ENCODE measurements at regions not wholly inside any gene's neighbourhood (a gene's known extent, or its start where the extent isn't known, plus 50 kb on each side); places are given as distances from the start of the nearest gene placed in this dataset.

DNA sequence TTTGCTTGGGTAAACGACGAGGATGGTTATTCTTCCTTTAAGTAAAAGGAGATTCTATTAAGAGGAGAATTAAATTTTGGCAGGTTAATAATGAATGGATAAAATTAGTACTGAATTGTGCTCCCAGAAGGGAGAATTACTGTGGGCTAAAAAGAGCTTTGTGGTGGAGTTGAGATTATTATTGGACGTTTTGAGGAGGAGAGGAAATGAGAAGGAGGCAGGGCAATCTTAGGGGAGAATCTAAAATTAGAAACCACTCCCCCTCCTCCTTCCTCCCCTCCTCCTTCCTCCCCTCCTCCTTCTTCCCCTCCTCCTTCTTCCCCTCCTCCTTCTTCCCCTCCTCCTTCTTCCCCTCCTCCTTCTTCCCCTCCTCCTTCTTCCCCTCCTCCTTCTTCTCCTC, 331.8 kb downstream of the PRL start:
- peak; percentile 5 for DNase-seq (ENCODE audit: low read depth)

DNA sequence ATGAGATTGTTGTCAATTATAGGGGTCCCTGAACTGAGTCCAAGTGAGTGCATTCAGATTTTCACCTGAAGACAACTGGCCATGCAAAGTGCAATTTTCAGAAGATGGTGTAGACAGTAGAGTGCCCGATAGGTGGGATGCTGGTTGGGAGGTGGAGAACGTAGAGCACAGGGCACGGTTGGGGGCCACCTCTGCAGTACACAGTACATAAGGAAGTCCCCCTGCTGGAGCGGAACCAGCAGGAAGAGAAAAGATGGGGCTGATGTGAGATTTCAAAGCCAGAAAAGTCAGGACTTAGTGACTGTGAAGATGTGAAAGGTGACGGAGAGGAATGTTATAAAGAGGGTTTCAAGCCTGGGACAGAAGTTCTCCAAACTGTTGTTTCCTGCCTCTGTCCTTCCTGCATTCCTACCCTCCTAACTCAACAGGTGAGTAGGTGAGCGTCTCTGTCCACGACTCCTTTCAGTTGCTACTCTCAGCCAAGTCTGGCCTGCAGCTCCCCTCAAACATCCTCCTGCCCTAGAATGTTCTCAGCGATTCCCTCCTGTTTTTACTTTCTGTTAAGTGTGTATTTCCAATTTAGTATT, 330.8 kb downstream of the PRL start:
- DNase-seq (ENCODE audit: low read depth), result no peak

GRCh38 chr6:21967056-21967974, 329.5 kb downstream of the PRL start:
- no peak for DNase-seq (ENCODE audit: low read depth)

DNA sequence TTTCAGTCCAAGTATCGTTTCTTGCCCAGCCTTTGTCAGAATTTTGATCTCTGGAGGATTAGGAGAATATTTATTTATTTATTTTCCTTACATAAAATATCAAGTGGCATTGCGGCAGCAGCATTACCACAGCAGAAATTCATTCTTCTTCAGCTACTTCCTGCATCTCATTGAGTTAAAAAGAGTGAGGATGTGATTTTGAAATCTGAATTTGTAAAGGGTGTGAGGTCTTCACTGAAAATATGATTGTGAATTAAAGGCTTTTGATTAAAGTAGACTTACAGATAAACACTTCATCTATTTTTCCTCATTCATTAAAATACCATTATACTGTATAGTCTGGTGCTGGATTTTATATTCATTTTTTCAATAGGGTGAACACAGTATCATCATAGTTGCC, 328.4 kb downstream of the PRL start:
- DNase-seq (ENCODE audit: low read depth), result no peak

- DNase-seq (ENCODE audit: low read depth), result no peak
Measured at GRCh38 chr6:21969192-21969591, 327.6 kb downstream of the PRL start.

GRCh38 chr6:21970569-21971300, 326.1 kb downstream of the PRL start:
- no peak for DNase-seq (ENCODE audit: low read depth)

DNA sequence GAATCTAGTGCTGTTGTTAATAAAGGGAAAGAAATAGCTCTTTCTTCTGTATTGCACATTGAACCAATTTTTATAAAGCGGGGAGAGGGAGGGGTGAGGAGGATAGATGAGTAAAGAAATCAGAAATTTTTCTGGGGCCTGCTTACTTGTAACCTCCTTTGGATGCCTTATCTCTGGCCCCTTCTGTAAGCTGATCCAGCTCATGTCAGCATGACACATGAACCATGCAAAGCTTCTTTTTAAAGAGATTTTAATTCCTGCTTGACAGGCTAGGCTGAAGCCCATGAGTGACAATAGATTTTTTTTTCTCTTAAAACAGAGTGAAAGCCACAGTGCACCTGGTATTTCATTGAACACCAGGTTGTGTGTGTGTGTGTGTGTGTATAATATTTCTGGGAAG, 325.3 kb downstream of the PRL start:
- peak; percentile 8 for DNase-seq (ENCODE audit: low read depth)

- no peak for DNase-seq (ENCODE audit: low read depth)
Measured at GRCh38 chr6:21972516-21972915, 324.3 kb downstream of the PRL start.

- DNase-seq (ENCODE audit: low read depth), result no peak
Measured at GRCh38 chr6:21977346-21977745, 319.5 kb downstream of the PRL start.

GRCh38 chr6:21981235-21981833, 315.5 kb downstream of the PRL start:
- DNase-seq (ENCODE audit: low read depth), result no peak

DNA sequence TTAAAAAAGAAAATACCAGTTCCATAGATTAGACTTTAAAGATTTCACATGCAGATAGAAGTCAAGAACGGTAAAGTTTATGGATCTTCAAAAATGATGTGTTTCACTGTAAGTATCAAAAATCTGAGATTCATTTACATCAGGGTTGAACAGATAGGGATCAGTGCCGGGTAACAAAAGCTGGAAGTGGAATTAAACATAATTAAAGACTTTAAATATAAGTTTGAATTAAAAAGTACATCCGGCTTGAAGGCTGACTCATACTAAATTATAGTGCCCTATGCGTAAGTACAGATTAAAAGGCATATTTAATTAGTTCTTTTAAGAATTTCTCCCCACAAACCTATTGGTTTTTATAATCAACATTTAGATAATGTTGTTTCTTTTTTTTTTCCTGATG, 312.7 kb downstream of the PRL start:
- no peak for DNase-seq (ENCODE audit: low read depth)

DNA sequence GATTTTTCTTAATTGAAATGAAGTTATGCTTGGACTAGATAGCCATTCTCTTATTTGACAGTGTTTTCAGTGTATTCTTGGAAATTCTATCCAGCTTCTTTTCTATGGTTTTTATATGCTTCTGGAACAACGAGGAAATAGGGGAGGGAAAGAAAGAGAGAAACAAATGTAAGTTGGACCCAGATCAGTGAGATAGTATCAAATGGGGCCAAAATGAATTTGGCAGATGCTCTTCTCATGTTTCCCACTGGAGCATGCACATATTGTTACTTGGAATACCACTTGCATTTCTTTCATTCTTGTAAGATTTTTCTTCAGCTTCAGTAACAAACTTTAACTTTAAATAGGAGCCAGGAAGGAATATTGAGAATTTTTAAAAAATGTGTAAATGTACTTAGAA, 312.3 kb downstream of the PRL start:
- no peak for DNase-seq (ENCODE audit: low read depth)

DNA sequence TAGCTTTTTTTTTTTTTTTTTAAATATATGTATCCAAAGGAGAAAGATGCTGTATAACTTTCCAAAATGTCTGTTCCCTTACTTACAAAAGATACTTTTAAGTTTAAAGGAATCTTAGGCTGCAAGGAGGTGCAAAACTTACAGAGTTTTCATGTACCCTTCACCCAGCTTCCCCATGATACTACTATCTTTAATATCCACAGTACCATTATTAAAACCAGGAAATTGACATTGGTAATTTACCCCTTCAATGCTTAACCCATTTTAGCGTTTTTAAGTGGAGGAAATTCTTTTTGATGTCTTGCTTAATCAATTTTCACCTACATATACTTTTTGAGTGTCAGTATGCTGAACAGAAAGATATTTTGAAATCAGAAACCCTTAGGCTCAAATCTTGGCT, 310.9 kb downstream of the PRL start:
- no peak for DNase-seq (ENCODE audit: low read depth)

DNA sequence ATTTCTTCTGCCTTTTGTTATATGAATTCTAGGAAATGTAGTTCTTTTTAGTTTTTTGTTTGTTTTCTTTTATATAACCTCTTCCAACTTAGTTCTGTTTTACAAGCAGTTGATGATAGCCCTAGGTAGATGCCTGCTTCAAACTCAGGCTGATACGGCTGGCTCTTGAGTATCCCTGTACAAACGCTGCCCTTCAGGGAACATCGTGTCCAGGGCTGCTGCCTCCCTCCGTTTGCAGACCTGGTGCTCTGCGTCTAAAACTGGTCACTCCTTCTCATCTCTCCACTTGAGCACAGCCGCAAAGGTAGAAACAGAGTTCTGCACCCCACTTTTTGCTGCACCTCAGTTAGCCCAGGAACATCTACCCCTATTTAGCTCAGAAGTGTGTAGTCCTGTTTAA, 310.1 kb downstream of the PRL start:
- no peak for DNase-seq (ENCODE audit: low read depth)

GRCh38 chr6:21987501-21987957, 309.3 kb downstream of the PRL start:
- DNase-seq (ENCODE audit: low read depth), result no peak

GRCh38 chr6:21990577-21990976, 306.3 kb downstream of the PRL start:
- DNase-seq (ENCODE audit: low read depth), result no peak

DNA sequence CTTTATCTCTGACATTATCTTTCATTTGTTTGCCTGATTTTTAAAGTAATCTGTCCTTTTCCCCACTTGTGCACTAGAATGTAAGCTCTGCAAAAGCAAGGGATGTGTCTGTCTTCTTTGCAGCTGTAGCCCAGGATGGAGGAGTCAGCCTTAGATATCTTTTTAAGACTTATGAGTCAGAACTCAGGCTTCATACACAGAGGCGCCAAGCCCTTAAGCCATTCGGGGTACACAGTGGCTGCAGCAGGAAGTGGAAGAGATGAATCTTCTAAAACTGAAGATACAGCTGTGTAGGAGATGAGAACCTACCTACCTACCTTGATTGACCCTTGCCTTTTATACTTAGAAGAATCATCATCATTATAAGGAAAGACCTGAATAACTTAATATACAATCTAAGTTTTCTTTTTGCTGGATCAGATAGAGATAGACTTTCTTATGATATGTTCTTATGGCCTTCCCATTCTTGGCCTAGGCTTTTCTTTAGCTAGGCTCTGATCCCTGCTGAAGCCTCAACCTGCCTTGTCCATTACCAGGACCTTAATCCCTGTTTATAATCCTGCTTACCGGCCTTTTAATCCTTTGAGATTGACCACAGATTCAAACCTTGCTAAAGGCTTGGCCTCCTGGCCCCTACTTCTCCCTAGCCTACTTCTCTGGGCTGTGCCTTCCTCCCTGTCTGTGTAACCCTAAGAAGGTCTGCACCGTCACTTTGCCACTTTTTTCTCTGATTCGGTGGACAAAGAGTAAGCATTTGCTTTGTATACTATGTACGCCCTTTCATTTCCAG, 304.5 kb downstream of the PRL start:
- DNase-seq (ENCODE audit: low read depth), result no peak

GRCh38 chr6:21993841-21994240, 303.0 kb downstream of the PRL start:
- DNase-seq (ENCODE audit: low read depth), result no peak

GRCh38 chr6:21994821-21995220, 302.0 kb downstream of the PRL start:
- DNase-seq (ENCODE audit: low read depth), result no peak

DNA sequence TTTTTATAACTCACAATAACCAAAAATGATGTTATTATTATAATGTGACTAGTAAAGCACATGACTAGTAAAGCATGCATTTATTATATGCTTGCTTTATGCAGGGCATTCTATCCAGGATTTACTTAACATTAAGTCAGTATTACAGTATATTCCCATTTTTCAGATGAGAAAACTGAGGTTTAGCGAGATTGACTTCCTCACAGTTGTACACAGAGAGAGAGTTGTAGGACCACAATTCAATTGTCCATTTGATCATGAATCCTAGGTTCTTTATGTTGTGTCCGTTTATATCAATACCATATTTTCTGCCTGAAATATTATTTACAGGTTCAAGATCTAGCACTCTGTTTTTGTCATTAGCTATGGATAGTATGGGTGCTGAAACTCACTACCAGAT, 301.5 kb downstream of the PRL start:
- no peak for DNase-seq (ENCODE audit: low read depth)

GRCh38 chr6:21996425-21997118, 300.3 kb downstream of the PRL start:
- no peak for DNase-seq (ENCODE audit: low read depth)
